ENCODE measurements at regions not wholly inside any gene's neighbourhood (a gene's known extent, or its start where the extent isn't known, plus 50 kb on each side); places are given as distances from the start of the nearest gene placed in this dataset.
"Not testable (repeated sequence)": the region's sequence is repeated elsewhere in the genome, so short reads cannot be mapped to it uniquely, and the experiment has no call there.

GRCh38 chr12:127150956-127151355 is 1116.0 kb upstream of the TMEM132C start:
- DNase-seq, result no peak

- DNase-seq, result no peak
These were observed 1113.0 kb upstream of the TMEM132C start for GRCh38 chr12:127153996-127154395.

GRCh38 chr12:127154830-127155229 is 1112.1 kb upstream of the TMEM132C start:
- DNase-seq, result not testable (repeated sequence)

GRCh38 chr12:127155935-127156619 is 1110.9 kb upstream of the TMEM132C start:
- DNase-seq, result not testable (repeated sequence)

GRCh38 chr12:127157501-127158366 is 1109.2 kb upstream of the TMEM132C start:
- DNase-seq, result not testable (repeated sequence)

- no peak for DNase-seq
These were observed 1108.4 kb upstream of the TMEM132C start for GRCh38 chr12:127158385-127159061.

- no peak for DNase-seq
These were observed 1105.5 kb upstream of the TMEM132C start for GRCh38 chr12:127161466-127161865.

GRCh38 chr12:127162307-127162706 is 1104.7 kb upstream of the TMEM132C start:
- no peak for DNase-seq

GRCh38 chr12:127162902-127163301 is 1104.1 kb upstream of the TMEM132C start:
- no peak for DNase-seq

GRCh38 chr12:127165567-127166392 is 1101.2 kb upstream of the TMEM132C start:
- peak; percentile 21 to 87 (median 71) for DNase-seq

- DNase-seq, result no peak
These were observed 1097.4 kb upstream of the TMEM132C start for GRCh38 chr12:127169321-127170181.

GRCh38 chr12:127170226-127171180 is 1096.5 kb upstream of the TMEM132C start:
- no peak for DNase-seq

GRCh38 chr12:127172861-127173260 is 1094.1 kb upstream of the TMEM132C start:
- DNase-seq, result no peak

GRCh38 chr12:127173971-127174370 is 1093.0 kb upstream of the TMEM132C start:
- not testable (repeated sequence) for DNase-seq

- no peak for DNase-seq
These were observed 1092.1 kb upstream of the TMEM132C start for GRCh38 chr12:127174881-127175280.

GRCh38 chr12:127175361-127175760 is 1091.6 kb upstream of the TMEM132C start:
- no peak for DNase-seq

- no peak for DNase-seq
These were observed 1090.2 kb upstream of the TMEM132C start for GRCh38 chr12:127176804-127177203.

- DNase-seq, result no peak
These were observed 1088.9 kb upstream of the TMEM132C start for GRCh38 chr12:127178052-127178451.

- DNase-seq, result no peak
These were observed 1088.5 kb upstream of the TMEM132C start for GRCh38 chr12:127178463-127178862.

- no peak for DNase-seq
These were observed 1087.8 kb upstream of the TMEM132C start for GRCh38 chr12:127179176-127179575.

Measured in C1 segment of cervical spinal cord (tissue), 14 donors.